ENCODE measurements at regions not wholly inside any gene's neighbourhood (a gene's known extent, or its start where the extent isn't known, plus 50 kb on each side); places are given as distances from the start of the nearest gene placed in this dataset.

- no peak for DNase-seq
These were observed 283.6 kb upstream of the ATP5MC3 start for GRCh38 chr2:175465101-175465500.

- DNase-seq: no peak
These were observed 282.8 kb upstream of the ATP5MC3 start for GRCh38 chr2:175464311-175464670.

GRCh38 chr2:175463589-175464310, 282.2 kb upstream of the ATP5MC3 start:
- DNase-seq: no peak

- DNase-seq: no peak
These were observed 281.7 kb upstream of the ATP5MC3 start for GRCh38 chr2:175463169-175463568.

- no peak for DNase-seq
These were observed 280.7 kb upstream of the ATP5MC3 start for GRCh38 chr2:175462246-175462645.

GRCh38 chr2:175461839-175462238, 280.3 kb upstream of the ATP5MC3 start:
- DNase-seq: no peak

- DNase-seq: no peak
These were observed 276.5 kb upstream of the ATP5MC3 start for GRCh38 chr2:175457895-175458448.

GRCh38 chr2:175454953-175455389, 273.5 kb upstream of the ATP5MC3 start:
- no peak for DNase-seq

- DNase-seq: no peak
These were observed 268.7 kb upstream of the ATP5MC3 start for GRCh38 chr2:175450029-175450760.

GRCh38 chr2:175449616-175450015, 268.1 kb upstream of the ATP5MC3 start:
- DNase-seq: no peak

- no peak for DNase-seq
These were observed 264.7 kb upstream of the ATP5MC3 start for GRCh38 chr2:175446201-175446600.

GRCh38 chr2:175445281-175445680, 263.8 kb upstream of the ATP5MC3 start:
- no peak for DNase-seq

- no peak for DNase-seq
These were observed 260.9 kb upstream of the ATP5MC3 start for GRCh38 chr2:175442441-175442840.

- DNase-seq: no peak
These were observed 259.8 kb upstream of the ATP5MC3 start for GRCh38 chr2:175441181-175441761.

- no peak for DNase-seq
These were observed 257.9 kb upstream of the ATP5MC3 start for GRCh38 chr2:175439416-175439815.

GRCh38 chr2:175437167-175437566, 255.7 kb upstream of the ATP5MC3 start:
- DNase-seq: no peak

GRCh38 chr2:175436076-175436475, 254.6 kb upstream of the ATP5MC3 start:
- no peak for DNase-seq

- no peak for DNase-seq
These were observed 253.5 kb upstream of the ATP5MC3 start for GRCh38 chr2:175435012-175435411.

- DNase-seq: no peak
These were observed 251.3 kb upstream of the ATP5MC3 start for GRCh38 chr2:175432793-175433192.

GRCh38 chr2:175432021-175432420, 250.5 kb upstream of the ATP5MC3 start:
- DNase-seq: no peak

- no peak for DNase-seq
These were observed 249.8 kb upstream of the ATP5MC3 start for GRCh38 chr2:175431101-175431946.
